GM19238 (cell line): ENCODE measurements at regions not wholly inside any gene's neighbourhood (a gene's known extent, or its start where the extent isn't known, plus 50 kb on each side); places are given as distances from the start of the nearest gene placed in this dataset.

Source experiments
- DNase-seq: peaks from one replicate; pipeline ENCODE4 v3.0.0; 2011; ENCODE audit warnings: low spot score; ENCODE audit not compliant: insufficient read length

DNA sequence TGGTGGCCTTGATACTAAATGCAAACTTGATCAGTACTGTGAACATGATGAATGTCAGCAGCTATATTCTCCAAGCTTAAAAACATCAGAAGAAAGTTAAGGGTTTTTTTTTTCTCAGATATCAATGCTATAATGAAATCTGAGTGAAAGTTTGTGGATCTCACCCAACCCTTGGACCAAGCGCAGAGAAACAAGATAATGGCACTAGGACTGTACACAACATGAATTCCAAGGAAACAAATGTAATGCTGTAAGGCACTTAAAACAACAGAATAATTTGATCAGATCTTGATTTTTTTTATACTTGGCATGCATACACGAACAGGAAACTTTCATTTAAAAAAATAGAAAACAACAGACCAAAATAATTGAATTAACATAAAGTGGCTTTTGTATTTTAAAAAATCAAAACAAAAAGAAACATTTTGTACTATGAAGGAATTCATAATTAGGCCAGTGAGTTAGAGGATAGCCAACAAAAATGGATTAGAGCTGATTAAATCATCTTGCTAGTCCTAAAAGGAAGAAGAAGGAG is 1154.0 kb upstream of the EYS start:
- DNase-seq = no peak

DNA sequence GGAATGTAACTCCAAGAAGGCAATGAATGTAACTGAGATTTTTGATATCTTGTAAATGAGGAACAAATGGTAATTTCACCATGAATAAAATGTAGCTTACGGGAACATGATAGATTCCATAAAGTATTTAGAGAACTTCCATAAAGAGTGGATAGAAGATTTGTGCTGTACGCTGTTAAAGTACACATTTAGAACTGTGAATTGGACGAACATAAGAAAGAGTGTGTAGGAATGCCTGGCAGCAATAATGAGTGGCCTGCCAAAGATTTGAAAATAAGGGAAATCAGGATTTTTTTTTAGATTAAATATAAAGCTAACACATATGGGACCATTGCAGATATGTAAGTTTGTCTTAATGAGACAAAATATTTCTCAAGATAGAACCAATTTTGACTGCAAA is 1153.3 kb upstream of the EYS start:
- DNase-seq = no peak

- no peak for DNase-seq
These were observed 1151.2 kb upstream of the EYS start for GRCh38 chr6:66858196-66858595.

GRCh38 chr6:66854014-66854413 is 1147.0 kb upstream of the EYS start:
- no peak for DNase-seq

DNA sequence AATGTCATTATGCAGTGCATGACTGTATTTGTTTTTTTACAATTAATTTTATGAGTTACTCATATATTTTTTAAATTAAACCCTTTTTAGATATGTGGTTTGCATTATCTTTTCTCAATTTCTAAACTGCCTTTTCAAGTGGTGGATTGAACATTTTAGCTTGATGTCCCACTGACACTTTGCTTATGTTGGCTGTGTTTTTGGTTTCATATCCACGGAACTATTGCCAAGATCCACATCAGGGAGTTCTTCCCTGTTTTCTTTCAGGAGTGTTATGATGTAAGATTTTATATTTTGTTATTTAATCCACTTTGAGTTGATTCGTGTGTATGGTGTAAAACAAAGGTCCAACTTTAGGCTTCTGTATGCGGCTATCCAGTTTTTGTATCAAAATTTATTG is 1144.9 kb upstream of the EYS start:
- DNase-seq = no peak

DNA sequence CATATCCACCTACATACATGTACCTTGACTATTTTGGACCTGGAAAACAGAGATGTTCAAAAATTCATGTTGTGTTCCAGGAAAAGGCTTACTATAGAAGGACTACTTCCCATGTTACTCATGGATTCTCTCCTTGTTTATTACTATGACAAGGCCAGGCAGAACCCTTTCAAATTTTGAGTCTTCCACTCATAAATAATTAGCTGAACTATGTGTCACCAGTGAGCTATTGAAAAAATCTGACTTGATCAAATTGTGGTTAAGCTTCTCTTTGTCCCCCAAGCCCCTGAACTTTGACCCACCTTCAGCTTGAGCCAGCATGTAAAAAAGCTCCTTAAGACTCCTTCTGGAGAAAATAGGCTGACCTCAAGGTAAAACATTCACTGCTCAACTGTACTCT is 1142.8 kb upstream of the EYS start:
- no peak for DNase-seq

DNA sequence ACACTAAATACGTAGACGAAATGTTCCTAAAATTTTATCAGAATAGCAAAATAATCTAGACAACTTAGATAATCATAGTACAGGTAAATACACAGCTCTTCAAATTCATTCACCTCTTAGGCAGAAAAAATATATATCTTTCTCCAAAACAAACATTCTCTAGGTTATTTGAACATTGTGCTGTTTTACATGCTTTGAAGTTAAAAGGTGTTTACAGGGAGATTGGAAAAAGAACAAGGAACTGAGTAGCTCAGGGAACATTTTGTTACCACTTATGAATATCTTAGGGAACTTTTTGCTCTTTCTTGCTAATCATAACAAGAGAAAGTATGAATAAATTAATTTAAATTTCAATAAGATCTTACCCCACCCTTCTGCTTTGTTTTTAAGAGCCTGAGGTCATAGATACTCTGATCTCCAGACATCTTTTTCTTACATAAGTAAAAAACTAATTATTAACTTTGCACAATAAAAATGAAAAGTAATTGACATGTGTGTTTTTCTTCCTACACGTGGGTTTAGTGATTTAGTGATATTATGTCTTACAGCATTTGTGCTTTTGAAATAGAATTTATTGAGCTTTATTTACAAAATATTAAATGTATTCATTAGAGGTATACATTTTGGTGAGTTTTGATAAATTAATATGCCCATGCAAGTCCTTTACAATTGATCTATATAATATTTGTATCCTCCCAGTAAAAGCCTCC is 1141.4 kb upstream of the EYS start:
- no peak for DNase-seq

- DNase-seq = no peak
These were observed 1131.7 kb upstream of the EYS start for GRCh38 chr6:66838764-66839163.

- DNase-seq = no peak
These were observed 1118.5 kb upstream of the EYS start for GRCh38 chr6:66825539-66825938.

GRCh38 chr6:66814156-66814555 is 1107.1 kb upstream of the EYS start:
- no peak for DNase-seq

DNA sequence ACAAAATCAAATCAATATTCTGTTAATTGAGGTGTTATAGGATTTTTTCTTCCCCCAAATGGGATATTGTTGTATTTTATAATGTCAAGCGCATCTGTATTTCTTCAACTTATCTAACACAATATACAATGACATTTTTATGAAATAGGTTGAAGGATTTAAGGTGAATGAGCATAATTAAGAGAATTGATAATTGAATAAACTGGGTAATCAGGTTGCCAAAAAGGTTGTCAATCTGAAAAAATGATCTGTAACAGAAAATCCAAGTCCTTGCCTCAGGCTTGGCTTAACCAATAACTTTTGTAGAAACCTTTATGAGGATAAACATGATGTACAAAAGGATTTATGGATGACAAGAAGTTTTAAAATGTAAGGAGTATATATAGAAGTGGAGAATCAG is 1101.7 kb upstream of the EYS start:
- DNase-seq = no peak

- DNase-seq = no peak
These were observed 1090.0 kb upstream of the EYS start for GRCh38 chr6:66796987-66797386.

DNA sequence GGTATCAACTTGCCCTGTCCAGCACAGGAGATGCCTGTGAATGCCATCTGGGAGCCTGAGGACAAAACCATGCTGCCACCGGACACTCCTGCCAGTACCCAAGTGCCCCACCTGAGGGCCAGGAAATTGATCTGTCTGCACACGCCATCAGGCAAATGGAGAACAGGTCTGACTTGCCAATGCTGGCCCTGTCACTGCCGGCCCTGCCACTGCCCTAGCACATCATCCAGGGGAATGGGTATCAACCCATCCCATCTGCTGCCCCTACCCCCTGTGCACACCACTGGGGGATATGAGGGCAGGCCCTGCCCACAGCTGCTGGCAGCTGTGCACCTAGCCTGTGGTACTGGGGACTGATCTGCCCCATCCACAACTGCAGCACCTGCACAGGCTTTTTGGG is 1081.6 kb upstream of the EYS start:
- DNase-seq = no peak

DNA sequence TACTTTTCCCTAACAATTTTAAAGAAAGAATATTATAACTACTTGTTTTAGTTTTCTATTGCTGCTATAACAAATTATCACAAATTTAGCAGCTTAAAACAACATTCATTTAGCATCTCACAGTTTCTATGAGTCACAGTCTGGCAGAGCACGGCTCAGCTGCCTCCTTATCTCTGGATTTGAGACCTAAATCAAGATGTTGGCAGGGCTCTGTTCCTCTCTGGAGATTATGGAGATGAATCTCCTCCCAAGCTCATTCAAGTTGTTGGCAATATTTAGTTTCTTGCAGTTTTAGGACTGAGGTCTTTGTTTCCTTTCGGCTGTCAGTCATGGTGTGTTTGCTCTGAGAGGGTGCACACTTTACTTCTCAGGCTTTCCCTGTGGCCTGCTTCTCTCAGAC is 1065.8 kb upstream of the EYS start:
- no peak for DNase-seq

GRCh38 chr6:66771626-66772025 is 1064.6 kb upstream of the EYS start:
- DNase-seq = no peak

DNA sequence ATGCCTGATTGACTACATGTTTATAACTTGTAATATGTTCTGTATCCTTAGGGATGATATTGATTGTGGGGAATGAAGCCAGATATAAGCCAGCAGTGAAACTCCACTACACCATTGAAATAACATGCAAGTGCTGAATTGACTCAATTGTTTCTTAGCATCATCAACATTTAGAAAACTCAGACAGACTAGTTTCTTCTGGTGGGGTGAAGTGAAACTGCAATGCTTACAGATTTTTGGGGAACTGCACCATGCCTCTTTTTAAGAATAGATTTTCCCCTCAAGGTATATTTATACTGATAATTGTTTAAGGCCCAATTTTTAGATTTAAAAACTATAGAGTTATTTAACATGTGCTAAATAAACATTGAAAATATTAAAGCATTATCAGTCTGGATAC is 1044.6 kb upstream of the EYS start:
- no peak for DNase-seq

DNA sequence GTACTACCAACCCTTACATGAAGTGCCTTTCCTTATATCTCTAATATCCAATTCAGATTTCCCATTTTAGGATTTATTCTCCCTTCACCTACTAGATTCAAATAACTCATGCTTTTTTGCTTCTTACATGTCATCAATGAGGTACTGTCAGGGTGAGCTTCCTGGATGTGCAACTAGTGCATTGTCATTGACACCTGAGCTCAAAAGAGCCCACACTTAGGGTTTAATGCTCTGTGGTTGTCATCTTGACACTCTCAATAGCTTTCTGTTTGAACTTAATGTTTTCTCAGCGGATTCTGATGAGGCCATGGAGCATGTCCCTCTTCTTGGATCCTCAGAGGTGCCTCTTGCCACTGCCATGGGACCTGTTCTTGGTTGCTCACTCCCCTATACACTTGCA is 1033.3 kb upstream of the EYS start:
- no peak for DNase-seq

DNA sequence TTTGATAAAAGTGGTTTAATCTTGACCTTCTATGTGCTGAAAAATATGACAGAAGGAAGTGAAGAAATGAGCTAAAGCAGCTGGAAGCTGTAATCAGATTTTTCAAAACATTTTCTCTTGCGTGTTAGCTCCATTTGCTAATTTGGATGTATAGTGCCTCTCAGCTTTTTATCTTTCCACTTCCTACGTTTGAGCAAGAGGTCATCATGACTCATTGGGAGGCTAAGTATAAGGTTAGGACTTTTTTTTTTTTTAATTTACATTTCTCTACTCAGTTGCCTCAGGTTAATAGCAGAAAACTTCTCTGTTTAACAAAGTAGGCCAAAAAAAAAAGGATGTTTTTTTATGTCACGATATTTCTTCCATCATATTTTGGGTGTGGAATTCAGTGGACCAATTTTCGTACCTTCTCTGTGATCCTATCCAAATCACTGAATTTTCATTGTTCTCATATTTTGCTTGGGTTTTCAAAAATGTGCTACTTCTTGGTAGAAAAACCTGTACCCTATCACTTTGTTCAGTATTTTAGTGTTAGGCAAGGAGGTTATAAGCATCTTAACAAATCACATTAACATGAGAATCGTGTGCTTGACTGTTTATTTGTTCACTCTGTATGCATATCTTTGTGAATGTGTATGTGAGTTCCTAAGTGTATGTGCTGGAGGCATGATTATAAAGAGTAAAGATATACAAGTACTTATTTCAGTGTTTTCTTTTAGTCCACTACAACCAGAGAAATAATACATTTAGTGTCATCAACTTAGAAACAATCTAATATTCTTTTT is 1028.3 kb upstream of the EYS start:
- no peak for DNase-seq

GRCh38 chr6:66731310-66731709 is 1024.3 kb upstream of the EYS start:
- DNase-seq = no peak

- DNase-seq = no peak
These were observed 1018.6 kb upstream of the EYS start for GRCh38 chr6:66725670-66726069.

DNA sequence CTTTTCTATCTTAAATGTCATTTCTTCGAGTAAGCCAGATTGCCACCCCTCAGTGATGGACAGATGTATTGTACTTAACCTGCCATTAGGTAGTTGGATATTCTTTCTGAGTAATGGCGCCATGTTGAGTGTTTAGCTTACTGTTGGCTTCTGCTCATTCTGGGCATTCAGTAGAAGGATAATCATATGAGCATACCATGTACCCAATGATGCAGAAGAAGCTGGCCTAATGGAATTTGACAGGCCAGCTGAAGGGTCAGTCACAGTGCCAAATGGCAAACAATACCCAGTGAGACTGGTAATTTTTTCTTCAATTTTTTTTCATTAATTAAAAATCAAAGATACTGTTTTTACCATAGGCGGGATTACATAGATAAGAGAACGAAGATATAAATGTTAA is 1010.8 kb upstream of the EYS start:
- no peak for DNase-seq

GRCh38 chr6:66699385-66699784 is 992.4 kb upstream of the EYS start:
- no peak for DNase-seq

- no peak for DNase-seq
These were observed 982.6 kb upstream of the EYS start for GRCh38 chr6:66689608-66690007.
